GM13976 (cell line): ENCODE measurements at regions not wholly inside any gene's neighbourhood (a gene's known extent, or its start where the extent isn't known, plus 50 kb on each side); places are given as distances from the start of the nearest gene placed in this dataset.

ENCODE experiments used
- DNase-seq: peaks from one replicate; pipeline ENCODE4 v3.0.0; 2012; ENCODE audit warnings: low spot score
- CTCF ChIP-seq: IDR thresholded peaks from 2 replicates; pipeline ENCODE4 v1.5.1; 2012; ENCODE audit warnings: borderline replicate concordance, mild to moderate bottlenecking; ENCODE audit not compliant: insufficient read depth; ENCODE audit errors: extremely low read depth, missing control alignments, control extremely low read depth
- in situ Hi-C: fragments of 300-500 bp; cut with MboI; formaldehyde crosslinking; loops from one replicate; pipeline ENCODE4 v1.12.0; 2022; ENCODE audit warnings: low sequenced_read_pairs, mixed read lengths, inconsistent platforms; ENCODE audit not compliant: unreplicated experiment

- no peak for DNase-seq
- in situ Hi-C loops = no loop called here
- no peak for TF ChIP-seq CTCF
These were observed 520.2 kb downstream of the RFC3 start for GRCh38 chr13:34338102-34338501.

GRCh38 chr13:34340534-34340933 lies 522.6 kb downstream of the RFC3 start:
- in situ Hi-C loops = no loop called here
- DNase-seq = no peak
- TF ChIP-seq CTCF = no peak

GRCh38 chr13:34343413-34343940 lies 525.5 kb downstream of the RFC3 start:
- no peak for TF ChIP-seq CTCF
- DNase-seq = no peak
- in situ Hi-C loops = no loop called here

GRCh38 chr13:34344816-34345215 lies 526.9 kb downstream of the RFC3 start:
- no peak for TF ChIP-seq CTCF
- in situ Hi-C loops = no loop called here
- no peak for DNase-seq

GRCh38 chr13:34345258-34345965 lies 527.5 kb downstream of the RFC3 start:
- TF ChIP-seq CTCF = no peak
- in situ Hi-C loops = no loop called here
- DNase-seq = no peak

GRCh38 chr13:34346626-34347025 lies 528.7 kb downstream of the RFC3 start:
- in situ Hi-C loops = no loop called here
- DNase-seq = no peak
- no peak for TF ChIP-seq CTCF
